H9 (cell line): ENCODE measurements at regions not wholly inside any gene's neighbourhood (a gene's known extent, or its start where the extent isn't known, plus 50 kb on each side); places are given as distances from the start of the nearest gene placed in this dataset.

ENCODE experiments used
- DNase-seq: peaks from one replicate; pipeline ENCODE4 v3.0.0-alpha.2; 2017
- H2AFZ ChIP-seq: one replicate; pipeline ENCODE4 v1.6.1; 2013; ENCODE audit warnings: mild to moderate bottlenecking, low read length, control low read depth, moderate library complexity
- H2AK5ac ChIP-seq: 2 replicates; pipeline ENCODE4 v1.6.1; 2013; ENCODE audit warnings: low read length, control low read depth, mixed read lengths; ENCODE audit not compliant: insufficient read length
- H2BK120ac ChIP-seq: one replicate; pipeline ENCODE4 v1.6.1; 2013; ENCODE audit warnings: low read depth, mild to moderate bottlenecking, low read length, control low read depth, inconsistent platforms; ENCODE audit not compliant: poor library complexity, severe bottlenecking
- H2BK12ac ChIP-seq: 2 replicates; pipeline ENCODE4 v1.6.1; 2013; ENCODE audit warnings: low read length, control low read depth, mixed read lengths, low read depth; ENCODE audit not compliant: insufficient read length
- H2BK15ac ChIP-seq: 2 replicates; pipeline ENCODE4 v1.6.1; 2013; ENCODE audit warnings: low read depth, low read length, control low read depth
- H2BK20ac ChIP-seq: one replicate; pipeline ENCODE4 v1.6.1; 2013; ENCODE audit warnings: low read depth, mild to moderate bottlenecking, low read length, control low read depth, inconsistent platforms; ENCODE audit not compliant: poor library complexity, severe bottlenecking
- H2BK5ac ChIP-seq: 2 replicates; pipeline ENCODE4 v1.6.1; 2013; ENCODE audit warnings: low read length, control low read depth, mixed read lengths; ENCODE audit not compliant: insufficient read length
- H3K14ac ChIP-seq: 2 replicates; pipeline ENCODE4 v1.6.1; 2013; ENCODE audit warnings: low read length, control low read depth; ENCODE audit not compliant: insufficient read depth
- H3K18ac ChIP-seq: 2 replicates; pipeline ENCODE4 v1.6.1; 2013; ENCODE audit warnings: low read depth, mild to moderate bottlenecking, mixed read lengths, low read length, control low read depth; ENCODE audit not compliant: insufficient read length
- H3K23ac ChIP-seq: 2 replicates; pipeline ENCODE4 v1.6.1; 2013; ENCODE audit warnings: low read length, control low read depth, mixed read lengths, low read depth; ENCODE audit not compliant: insufficient read length
- H3K23me2 ChIP-seq: 2 replicates; pipeline ENCODE4 v1.6.1; 2013; ENCODE audit warnings: low read depth, mild to moderate bottlenecking, mixed read lengths, low read length, control low read depth; ENCODE audit not compliant: insufficient read length, poor library complexity, severe bottlenecking
- H3K27ac ChIP-seq: 2 replicates; pipeline ENCODE4 v1.5.1; 2013; ENCODE audit warnings: low read length, control low read depth, mixed read lengths, low read depth; ENCODE audit not compliant: insufficient read length
- H3K27me3 ChIP-seq: 2 replicates; pipeline ENCODE4 v1.6.1; 2013; ENCODE audit warnings: low read length, control low read depth, inconsistent platforms; ENCODE audit not compliant: insufficient read depth
- H3K4ac ChIP-seq: 2 replicates; pipeline ENCODE4 v1.6.1; 2013; ENCODE audit warnings: low read depth, mild to moderate bottlenecking, control low read depth, inconsistent platforms, low read length, moderate library complexity
- H3K4me1 ChIP-seq: 2 replicates; pipeline ENCODE4 v1.6.1; 2013; ENCODE audit warnings: low read length, control low read depth, inconsistent platforms; ENCODE audit not compliant: insufficient read depth
- H3K4me2 ChIP-seq: 2 replicates; pipeline ENCODE4 v1.6.1; 2013; ENCODE audit warnings: low read length, control low read depth, mixed read lengths; ENCODE audit not compliant: insufficient read length, insufficient read depth
- H3K56ac ChIP-seq: 2 replicates; pipeline ENCODE4 v1.6.1; 2013; ENCODE audit warnings: low read depth, mild to moderate bottlenecking, mixed read lengths, low read length, control low read depth; ENCODE audit not compliant: insufficient read length
- H3K79me1 ChIP-seq: 2 replicates; pipeline ENCODE4 v1.6.1; 2013; ENCODE audit warnings: low read depth, mild to moderate bottlenecking, moderate library complexity, low read length, control low read depth, inconsistent platforms; ENCODE audit not compliant: insufficient read depth, poor library complexity, severe bottlenecking
- H3K79me2 ChIP-seq: 2 replicates; pipeline ENCODE4 v1.6.1; 2013; ENCODE audit warnings: low read length, control low read depth, inconsistent platforms; ENCODE audit not compliant: insufficient read depth
- H3K9ac ChIP-seq: 2 replicates; pipeline ENCODE4 v1.6.1; 2013; ENCODE audit warnings: low read length, control low read depth, mixed read lengths; ENCODE audit not compliant: insufficient read length; ENCODE audit errors: extremely low read depth
- H3K9me3 ChIP-seq: one replicate; pipeline ENCODE4 v1.6.1; 2013; ENCODE audit warnings: low read depth, low read length, inconsistent platforms; ENCODE audit not compliant: control insufficient read depth
- H3T11ph ChIP-seq: one replicate; pipeline ENCODE4 v1.6.1; 2013; ENCODE audit warnings: mild to moderate bottlenecking, low read length, control low read depth, inconsistent platforms
- H4K20me1 ChIP-seq: one replicate; pipeline ENCODE4 v1.6.1; 2013; ENCODE audit not compliant: control insufficient read depth, insufficient read length, insufficient read depth
- H4K5ac ChIP-seq: 2 replicates; pipeline ENCODE4 v1.6.1; 2013; ENCODE audit warnings: low read depth, mild to moderate bottlenecking, mixed read lengths, low read length, control low read depth; ENCODE audit not compliant: insufficient read length
- H4K8ac ChIP-seq: replicated peaks from 2 replicates; pipeline ENCODE4 v1.6.1; 2013; ENCODE audit warnings: low read length, control low read depth, mixed read lengths, low read depth; ENCODE audit not compliant: insufficient read length
- H4K91ac ChIP-seq: 2 replicates; pipeline ENCODE4 v1.6.1; 2013; ENCODE audit warnings: low read depth, mild to moderate bottlenecking, moderate library complexity, mixed read lengths, low read length, control low read depth; ENCODE audit not compliant: insufficient read length
- H3K27ac Mint-ChIP-seq, 3 experiments: 2 replicates in 2 of 3; 3 replicates in 1 of 3; pipeline ENCODE4 v1.8.0; 2020 to 2021; ENCODE audit warnings: mixed read lengths in 3 of 3, mild to moderate bottlenecking in 1 of 3, moderate library complexity in 1 of 3
- H3K27me3 Mint-ChIP-seq: 2 replicates; pipeline ENCODE4 v1.8.0; 2021; ENCODE audit warnings: low read depth, mild to moderate bottlenecking, moderate library complexity, mixed read lengths
- H3K36me3 Mint-ChIP-seq, 3 experiments: 2 replicates in 2 of 3; 3 replicates in 1 of 3; pipeline ENCODE4 v1.8.0; 2020 to 2021; ENCODE audit warnings: low read depth in 3 of 3, mixed read lengths in 3 of 3; ENCODE audit not compliant: insufficient read depth in 1 of 3
- H3K4me1 Mint-ChIP-seq, 2 experiments: 2 replicates each; pipeline ENCODE4 v1.8.0; 2020; ENCODE audit warnings: mixed read lengths in 2 of 2
- H3K4me3 Mint-ChIP-seq, 2 experiments: 2 replicates in 1 of 2; 3 replicates in 1 of 2; pipeline ENCODE4 v1.8.0; 2020 to 2021; ENCODE audit warnings: mild to moderate bottlenecking in 2 of 2, mixed read lengths in 2 of 2, moderate library complexity in 1 of 2
- H3K9me3 Mint-ChIP-seq, 2 experiments: 2 replicates in 1 of 2; 3 replicates in 1 of 2; pipeline ENCODE4 v1.8.0; 2020; ENCODE audit warnings: mild to moderate bottlenecking in 2 of 2, mixed read lengths in 2 of 2, moderate library complexity in 1 of 2
- CTCF ChIP-seq: fragments of 200-600 bp; sonication (generic); conservative IDR thresholded peaks from 3 replicates; pipeline ENCODE4 v1.8.0; 2021; ENCODE audit warnings: antibody characterized with exemption, mild to moderate bottlenecking
- WGBS: extraction: QIAGEN DNeasy Blood & Tissue Kit; methylation state at CpG from one replicate; pipeline ENCODE4 v1.1.7; 2013; ENCODE audit warnings: missing lambda C conversion rate, low lambda C conversion rate, mixed read lengths; ENCODE audit not compliant: insufficient read length; ENCODE audit errors: extremely low coverage; 5-methylcytosine and 5-hydroxymethylcytosine counted together

- H3K18ac ChIP-seq = no peak overlapping the region
- H2BK20ac ChIP-seq = no peak overlapping the region
- no peak overlapping the region for H2BK5ac ChIP-seq
- H3K27me3 ChIP-seq = no peaks in the 10 kb centered on the region
- no peak overlapping the region for H3K56ac ChIP-seq
- no peak overlapping the region for H3K9ac ChIP-seq
- no peak overlapping the region for H3K4me2 ChIP-seq
- H3K4me1 Mint-ChIP-seq = peaks cover 17 to 19% of the 10 kb centered on the region in 2 experiments
- peaks cover 18% of the 10 kb centered on the region for H3K27me3 Mint-ChIP-seq
- no peak overlapping the region for H3T11ph ChIP-seq
- no peaks in the 10 kb centered on the region for H3K4me1 ChIP-seq
- no peak overlapping the region; a peak in 1 of 7 replicates for H3K27ac Mint-ChIP-seq
- peaks cover 3 to 6% of the 10 kb centered on the region in 2 experiments; a peak in 4 of 5 replicates for H3K9me3 Mint-ChIP-seq
- H3K9me3 ChIP-seq = no peaks in the 10 kb centered on the region
- H3K79me1 ChIP-seq = no peaks in the 10 kb centered on the region
- peak overlapping the region; percentile 36; the same call in 1 of the 2 replicates for H3K14ac ChIP-seq
- no peak overlapping the region; a peak in 1 of 5 replicates for H3K4me3 Mint-ChIP-seq
- H2BK120ac ChIP-seq = no peak overlapping the region
- H3K36me3 Mint-ChIP-seq = peaks cover 0 to 8% (median 3%) of the 10 kb centered on the region in 3 experiments; a peak in 3 of 7 replicates
- H4K5ac ChIP-seq = no peak overlapping the region
- no peak overlapping the region for H3K27ac ChIP-seq
- no peak overlapping the region for H3K23ac ChIP-seq
- H2BK12ac ChIP-seq = no peak overlapping the region
- H4K8ac ChIP-seq = no peak overlapping the region
- no peaks in the 10 kb centered on the region for H4K20me1 ChIP-seq
- no peaks in the 10 kb centered on the region for H3K79me2 ChIP-seq
- no peak overlapping the region for H2AK5ac ChIP-seq
- no CpG with 5 or more reads among the region's 14 CpGs for WGBS
- H2BK15ac ChIP-seq = no peak overlapping the region
- no peak overlapping the region for H3K4ac ChIP-seq
- no peak for TF ChIP-seq CTCF
- H3K23me2 ChIP-seq = no peaks in the 10 kb centered on the region
- no peak overlapping the region for H2AFZ ChIP-seq
- no peak overlapping the region for H4K91ac ChIP-seq
- no peak for DNase-seq
Measured at GRCh38 chr13:111858571-111858970, 208.4 kb upstream of the SOX1 start.
